ENCODE measurements at regions not wholly inside any gene's neighbourhood (a gene's known extent, or its start where the extent isn't known, plus 50 kb on each side); places are given as distances from the start of the nearest gene placed in this dataset.
"Not testable (repeated sequence)": the region's sequence is repeated elsewhere in the genome, so short reads cannot be mapped to it uniquely, and the experiment has no call there.

DNA sequence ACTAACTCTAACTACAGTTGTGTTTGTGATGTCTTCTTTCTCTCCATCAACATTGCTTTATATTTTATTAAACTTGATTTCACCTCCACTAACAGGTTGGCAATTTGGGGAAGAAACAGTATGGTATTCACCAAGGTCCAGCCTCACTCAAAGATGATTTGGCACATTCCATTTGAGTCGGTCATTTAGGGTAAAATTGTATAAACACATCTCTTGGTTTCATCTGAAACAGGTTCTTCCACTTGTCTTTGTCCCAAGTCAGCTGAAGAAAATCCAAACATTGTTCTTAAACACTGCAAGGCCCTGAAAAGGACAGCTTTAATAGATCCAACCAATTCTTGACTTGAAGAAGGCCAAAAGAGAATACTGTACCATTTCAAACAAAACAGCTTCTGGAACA lies 104.9 kb upstream of the NT5E start:
- Mint-ChIP-seq H3K36me3 (ENCODE audit: low read depth) (no peaks in the 10 kb centered on the region), H3K27me3 (ENCODE audit: insufficient read depth) (peaks cover 6% of the 10 kb centered on the region), H3K4me1 (no peaks in the 10 kb centered on the region), H3K27ac (no peak overlapping the region), H3K9me3 (no peaks in the 10 kb centered on the region), H3K4me3 (no peak overlapping the region)
- WGBS, 2 experiments (ENCODE audit: insufficient coverage in 1 of 2, insufficient read length in 1 of 2), result 88% methylated on average over 1 of the region's 1 CpG; no CpG with 5 or more reads in 1 of the 2 experiments
- Histone ChIP-seq H3K27ac (ENCODE audit: low read depth, low read length) (no peak overlapping the region), H3K27me3 (ENCODE audit: control insufficient read depth, insufficient read depth, low read length, poor library complexity, severe bottlenecking) (no peaks in the 10 kb centered on the region), H3K4me3 (ENCODE audit: low read length) (no peak overlapping the region), H3K9me3 (ENCODE audit: control insufficient read depth, low read length) (no peaks in the 10 kb centered on the region), H3K9ac (ENCODE audit: extremely low read depth, low read length, poor library complexity, severe bottlenecking) (no peak overlapping the region), H3K4me1 (ENCODE audit: control insufficient read depth, insufficient read depth, low read length) (no peaks in the 10 kb centered on the region), H3K36me3 (ENCODE audit: control insufficient read depth, insufficient read depth, low read length) (no peaks in the 10 kb centered on the region)
- no peak for DNase-seq
- TF ChIP-seq, protein P1, sequence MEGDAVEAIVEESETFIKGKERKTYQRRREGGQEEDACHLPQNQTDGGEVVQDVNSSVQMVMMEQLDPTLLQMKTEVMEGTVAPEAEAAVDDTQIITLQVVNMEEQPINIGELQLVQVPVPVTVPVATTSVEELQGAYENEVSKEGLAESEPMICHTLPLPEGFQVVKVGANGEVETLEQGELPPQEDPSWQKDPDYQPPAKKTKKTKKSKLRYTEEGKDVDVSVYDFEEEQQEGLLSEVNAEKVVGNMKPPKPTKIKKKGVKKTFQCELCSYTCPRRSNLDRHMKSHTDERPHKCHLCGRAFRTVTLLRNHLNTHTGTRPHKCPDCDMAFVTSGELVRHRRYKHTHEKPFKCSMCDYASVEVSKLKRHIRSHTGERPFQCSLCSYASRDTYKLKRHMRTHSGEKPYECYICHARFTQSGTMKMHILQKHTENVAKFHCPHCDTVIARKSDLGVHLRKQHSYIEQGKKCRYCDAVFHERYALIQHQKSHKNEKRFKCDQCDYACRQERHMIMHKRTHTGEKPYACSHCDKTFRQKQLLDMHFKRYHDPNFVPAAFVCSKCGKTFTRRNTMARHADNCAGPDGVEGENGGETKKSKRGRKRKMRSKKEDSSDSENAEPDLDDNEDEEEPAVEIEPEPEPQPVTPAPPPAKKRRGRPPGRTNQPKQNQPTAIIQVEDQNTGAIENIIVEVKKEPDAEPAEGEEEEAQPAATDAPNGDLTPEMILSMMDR (conservative IDR thresholded peaks at IDR 0.05), result no peak

DNA sequence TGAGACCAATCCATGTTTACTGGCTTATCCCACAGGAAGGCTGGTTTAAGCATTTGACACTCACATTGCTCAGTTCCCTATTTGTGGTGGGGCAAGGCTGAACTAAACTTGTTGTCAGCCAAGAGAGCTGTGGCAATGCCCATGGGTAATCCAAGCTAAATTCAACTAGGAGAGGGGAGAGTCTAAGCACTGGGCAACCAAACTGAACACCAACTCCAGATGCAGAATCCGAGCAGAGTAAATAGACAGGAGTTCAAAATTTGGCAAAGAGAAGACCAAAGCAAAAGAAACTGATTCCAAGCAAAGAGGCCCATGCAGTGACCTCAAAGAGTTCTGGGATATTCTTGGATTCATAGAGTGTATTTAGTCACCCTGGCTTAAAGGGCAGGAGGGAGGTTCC lies 106.5 kb upstream of the NT5E start:
- no peaks in the 10 kb centered on the region for H3K4me1 Mint-ChIP-seq
- Histone ChIP-seq H3K9me3 (ENCODE audit: control insufficient read depth, low read length) (no peaks in the 10 kb centered on the region), H3K27me3 (ENCODE audit: control insufficient read depth, insufficient read depth, low read length, poor library complexity, severe bottlenecking) (no peaks in the 10 kb centered on the region), H3K4me1 (ENCODE audit: control insufficient read depth, insufficient read depth, low read length) (no peaks in the 10 kb centered on the region), H3K36me3 (ENCODE audit: control insufficient read depth, insufficient read depth, low read length) (no peaks in the 10 kb centered on the region), H3K9ac (ENCODE audit: extremely low read depth, low read length, poor library complexity, severe bottlenecking) (no peak overlapping the region), H3K4me3 (ENCODE audit: low read length) (no peak overlapping the region), H3K27ac (ENCODE audit: low read depth, low read length) (no peak overlapping the region)
- WGBS, 2 experiments (ENCODE audit: insufficient coverage in 1 of 2, insufficient read length in 1 of 2), result 90 to 93% methylated on average over 1 of the region's 1 CpG
- TF ChIP-seq, protein P1 (conservative IDR thresholded peaks at IDR 0.05), result no peak
- peaks cover 6% of the 10 kb centered on the region for H3K27me3 Mint-ChIP-seq (ENCODE audit: insufficient read depth)
- no peak for DNase-seq
- no peaks in the 10 kb centered on the region for H3K36me3 Mint-ChIP-seq (ENCODE audit: low read depth)
- H3K9me3 Mint-ChIP-seq, result no peaks in the 10 kb centered on the region
- no peak overlapping the region for H3K4me3 Mint-ChIP-seq
- H3K27ac Mint-ChIP-seq, result no peak overlapping the region

DNA sequence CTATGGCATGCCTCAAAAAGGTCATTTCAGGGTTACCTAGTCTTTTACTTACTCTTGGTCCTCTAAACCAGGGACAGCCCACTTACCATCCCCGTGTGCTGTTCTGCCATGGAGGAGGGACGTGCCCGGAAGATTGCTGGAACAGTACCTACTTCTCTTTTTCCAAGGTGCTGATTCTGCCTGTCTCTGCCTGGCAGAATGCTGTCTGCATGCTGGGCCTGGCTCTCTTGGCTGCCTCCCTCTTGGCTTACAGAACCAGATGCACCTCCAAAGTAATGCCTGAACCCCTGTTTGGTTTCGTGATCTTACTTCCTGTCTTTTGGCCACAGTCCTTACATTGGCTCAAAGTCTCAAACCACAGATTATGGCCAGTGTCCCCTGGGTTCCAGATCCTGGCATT lies 120.7 kb upstream of the NT5E start:
- Histone ChIP-seq H3K9me3 (ENCODE audit: control insufficient read depth, low read length) (no peaks in the 10 kb centered on the region), H3K36me3 (ENCODE audit: control insufficient read depth, insufficient read depth, low read length) (no peaks in the 10 kb centered on the region), H3K4me3 (ENCODE audit: low read length) (no peak overlapping the region), H3K4me1 (ENCODE audit: control insufficient read depth, insufficient read depth, low read length) (no peaks in the 10 kb centered on the region), H3K27ac (ENCODE audit: low read depth, low read length) (no peak overlapping the region), H3K27me3 (ENCODE audit: control insufficient read depth, insufficient read depth, low read length, poor library complexity, severe bottlenecking) (peaks cover 7% of the 10 kb centered on the region), H3K9ac (ENCODE audit: extremely low read depth, low read length, poor library complexity, severe bottlenecking) (no peak overlapping the region)
- 87 to 92% methylated on average over 4 of the region's 4 CpGs for WGBS, 2 experiments (ENCODE audit: insufficient coverage in 1 of 2, insufficient read length in 1 of 2)
- DNase-seq, result no peak
- no peaks in the 10 kb centered on the region for H3K4me1 Mint-ChIP-seq
- TF ChIP-seq, protein P1 (conservative IDR thresholded peaks at IDR 0.05), result no peak
- peaks cover 9% of the 10 kb centered on the region for H3K9me3 Mint-ChIP-seq
- H3K27me3 Mint-ChIP-seq (ENCODE audit: insufficient read depth), result peaks cover 10% of the 10 kb centered on the region
- no peaks in the 10 kb centered on the region for H3K36me3 Mint-ChIP-seq (ENCODE audit: low read depth)
- no peak overlapping the region for H3K27ac Mint-ChIP-seq
- H3K4me3 Mint-ChIP-seq, result no peak overlapping the region

DNA sequence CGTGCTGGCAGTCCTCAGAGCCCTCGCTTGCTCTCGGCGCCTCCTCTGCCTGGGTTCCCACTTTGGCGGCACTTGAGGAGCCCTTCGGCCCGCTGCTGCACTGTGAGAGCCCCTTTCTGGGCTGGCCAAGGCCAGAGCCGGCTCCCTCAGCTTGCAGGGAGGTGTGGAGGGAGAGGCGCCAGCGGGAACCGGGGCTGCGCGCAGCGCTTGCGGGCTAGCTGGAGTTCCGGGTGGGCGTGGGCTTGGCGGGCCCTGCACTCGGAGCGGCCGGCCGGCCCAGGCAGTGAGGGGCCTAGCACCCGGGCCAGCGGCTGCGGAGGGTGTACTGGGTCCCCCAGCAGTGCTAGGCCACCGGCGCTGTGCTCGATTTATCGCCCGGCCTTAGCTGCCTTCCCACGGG lies 124.1 kb upstream of the NT5E start:
- H3K27me3 ChIP-seq (ENCODE audit: control insufficient read depth, insufficient read depth, low read length, poor library complexity, severe bottlenecking); H3K4me1 Mint-ChIP-seq; H3K27ac Mint-ChIP-seq; H3K9me3 ChIP-seq (ENCODE audit: control insufficient read depth, low read length); H3K27ac ChIP-seq (ENCODE audit: low read depth, low read length); H3K4me3 ChIP-seq (ENCODE audit: low read length); H3K9ac ChIP-seq (ENCODE audit: extremely low read depth, low read length, poor library complexity, severe bottlenecking); H3K4me3 Mint-ChIP-seq; H3K36me3 ChIP-seq (ENCODE audit: control insufficient read depth, insufficient read depth, low read length); DNase-seq; H3K9me3 Mint-ChIP-seq; H3K4me1 ChIP-seq (ENCODE audit: control insufficient read depth, insufficient read depth, low read length); H3K36me3 Mint-ChIP-seq (ENCODE audit: low read depth): not testable (repeated sequence)
- peaks cover 14% of the 10 kb centered on the region for H3K27me3 Mint-ChIP-seq (ENCODE audit: insufficient read depth)
- 93 to 97% methylated on average over 2 to 29 of the region's 31 CpGs for WGBS, 2 experiments (ENCODE audit: insufficient coverage in 1 of 2, insufficient read length in 1 of 2)
